ENCODE measurements at regions not wholly inside any gene's neighbourhood (a gene's known extent, or its start where the extent isn't known, plus 50 kb on each side); places are given as distances from the start of the nearest gene placed in this dataset.

DNA sequence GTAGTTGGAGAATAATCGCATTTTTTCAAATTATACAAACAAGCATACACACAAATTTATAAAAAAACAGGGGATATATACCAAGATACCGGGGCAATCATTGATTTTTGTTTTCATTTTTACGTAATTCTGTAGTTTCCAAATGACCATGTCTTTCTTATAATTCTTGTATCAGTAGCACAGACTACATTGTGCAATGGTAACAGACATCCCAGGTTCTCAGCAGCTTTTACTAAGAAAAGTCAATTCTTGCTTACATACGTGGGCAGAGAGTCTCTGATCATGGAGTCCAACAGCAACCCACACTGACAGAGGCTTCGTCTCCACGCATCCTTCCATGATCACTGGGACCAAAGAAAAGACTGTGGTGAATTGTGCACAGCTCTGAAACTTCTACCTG, 441.3 kb downstream of the TBL1XR1 start:
- TF ChIP-seq, protein P1, sequence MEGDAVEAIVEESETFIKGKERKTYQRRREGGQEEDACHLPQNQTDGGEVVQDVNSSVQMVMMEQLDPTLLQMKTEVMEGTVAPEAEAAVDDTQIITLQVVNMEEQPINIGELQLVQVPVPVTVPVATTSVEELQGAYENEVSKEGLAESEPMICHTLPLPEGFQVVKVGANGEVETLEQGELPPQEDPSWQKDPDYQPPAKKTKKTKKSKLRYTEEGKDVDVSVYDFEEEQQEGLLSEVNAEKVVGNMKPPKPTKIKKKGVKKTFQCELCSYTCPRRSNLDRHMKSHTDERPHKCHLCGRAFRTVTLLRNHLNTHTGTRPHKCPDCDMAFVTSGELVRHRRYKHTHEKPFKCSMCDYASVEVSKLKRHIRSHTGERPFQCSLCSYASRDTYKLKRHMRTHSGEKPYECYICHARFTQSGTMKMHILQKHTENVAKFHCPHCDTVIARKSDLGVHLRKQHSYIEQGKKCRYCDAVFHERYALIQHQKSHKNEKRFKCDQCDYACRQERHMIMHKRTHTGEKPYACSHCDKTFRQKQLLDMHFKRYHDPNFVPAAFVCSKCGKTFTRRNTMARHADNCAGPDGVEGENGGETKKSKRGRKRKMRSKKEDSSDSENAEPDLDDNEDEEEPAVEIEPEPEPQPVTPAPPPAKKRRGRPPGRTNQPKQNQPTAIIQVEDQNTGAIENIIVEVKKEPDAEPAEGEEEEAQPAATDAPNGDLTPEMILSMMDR (IDR thresholded peaks at IDR 0.05; ENCODE audit: insufficient read depth, low read length, missing control alignments): no peak

DNA sequence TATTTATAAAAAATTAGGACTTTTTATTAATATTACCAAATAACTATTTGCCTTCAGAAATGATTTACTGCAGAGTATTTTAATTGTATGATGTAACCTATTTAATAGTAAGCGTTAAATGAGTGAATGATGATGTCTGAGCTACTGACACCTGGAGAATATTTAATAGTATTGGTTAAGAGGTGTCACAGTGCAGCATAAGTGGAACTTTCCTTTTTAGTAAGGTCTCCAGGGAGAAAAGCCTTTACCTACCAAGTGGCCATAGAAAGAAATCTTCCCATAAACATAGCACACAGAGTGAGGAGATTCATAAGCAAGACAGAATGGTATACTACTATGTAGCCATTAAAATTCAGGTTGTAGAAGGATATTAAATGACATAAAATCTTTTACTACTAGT, 441.7 kb downstream of the TBL1XR1 start:
- ChIA-PET CTCF (no interaction called here), POLR2A (no interaction called here)
- TF ChIP-seq, protein P1 (IDR thresholded peaks at IDR 0.05; ENCODE audit: insufficient read depth, low read length, missing control alignments): no peak
- no peak overlapping the region for H3K4me3 ChIP-seq (ENCODE audit: low read depth, low read length)
- no peak for DNase-seq (ENCODE audit: low read depth, low spot score)

More for the DNA sequence above, 441.3 kb downstream of the TBL1XR1 start:
- POLR2A ChIA-PET: no interaction called here
- DNase-seq (ENCODE audit: low read depth, low spot score): no peak
- CTCF ChIA-PET: no interaction called here
- no peak overlapping the region for H3K4me3 ChIP-seq (ENCODE audit: low read depth, low read length)

DNA sequence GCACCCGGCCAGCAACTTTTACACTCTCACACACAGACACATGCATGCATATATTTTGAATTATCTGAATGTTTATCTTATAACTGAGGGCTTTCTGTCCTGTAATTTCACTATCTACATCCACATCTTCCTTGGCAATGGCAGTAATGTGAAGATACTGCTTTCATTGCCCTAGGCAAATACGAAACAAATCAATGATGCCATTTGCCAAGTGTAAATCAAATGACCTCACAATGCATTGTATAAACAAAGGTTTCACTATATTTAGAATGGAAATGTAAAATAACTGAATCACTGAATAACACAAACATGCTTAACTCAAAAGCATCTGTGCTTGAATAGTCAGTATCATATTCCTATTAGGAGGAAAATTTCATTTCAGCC, 455.6 kb downstream of the TBL1XR1 start:
- ChIA-PET CTCF (no interaction called here), POLR2A (no interaction called here)
- DNase-seq (ENCODE audit: low read depth, low spot score): no peak

DNA sequence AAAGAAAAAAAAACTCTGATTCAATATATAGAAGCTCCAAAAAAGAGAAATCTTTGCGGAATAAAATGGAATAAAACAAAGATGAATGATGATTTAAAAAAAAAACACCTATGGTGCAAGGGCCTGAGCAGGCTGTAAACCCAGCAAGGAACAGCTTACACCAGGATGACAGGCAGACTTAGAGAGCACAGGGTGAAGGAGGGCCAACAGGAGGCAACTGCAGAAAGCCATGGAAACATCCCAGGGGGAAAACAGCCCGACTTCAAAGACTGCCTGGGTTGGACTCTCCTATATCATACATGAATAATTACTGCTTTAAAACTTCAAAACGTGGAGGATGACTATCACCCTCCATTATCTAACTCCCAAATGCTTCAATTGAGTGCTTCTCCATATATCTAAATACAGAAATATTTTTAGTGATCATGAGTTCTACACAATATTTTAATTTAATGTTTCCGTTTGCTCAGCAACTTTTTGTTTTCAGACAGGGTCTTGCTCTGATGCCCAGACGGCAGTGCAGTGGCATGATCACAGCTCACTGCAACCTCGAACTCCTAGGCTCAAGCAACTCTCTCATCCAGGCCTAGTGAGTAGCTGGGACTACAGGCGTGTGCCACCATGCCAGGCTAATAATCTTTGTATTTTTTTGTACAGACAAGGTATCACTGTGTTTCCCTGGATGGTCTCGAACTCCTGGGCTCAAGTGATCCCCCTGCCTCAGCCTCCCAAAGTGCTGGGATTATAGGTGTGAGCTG, 456.2 kb downstream of the TBL1XR1 start:
- POLR2A ChIA-PET: no interaction called here

More for the DNA sequence above, 455.6 kb downstream of the TBL1XR1 start:
- H3K4me3 ChIP-seq (ENCODE audit: low read depth, low read length): no peak overlapping the region
- TF ChIP-seq, protein P1 (IDR thresholded peaks at IDR 0.05; ENCODE audit: insufficient read depth, low read length, missing control alignments): no peak

DNA sequence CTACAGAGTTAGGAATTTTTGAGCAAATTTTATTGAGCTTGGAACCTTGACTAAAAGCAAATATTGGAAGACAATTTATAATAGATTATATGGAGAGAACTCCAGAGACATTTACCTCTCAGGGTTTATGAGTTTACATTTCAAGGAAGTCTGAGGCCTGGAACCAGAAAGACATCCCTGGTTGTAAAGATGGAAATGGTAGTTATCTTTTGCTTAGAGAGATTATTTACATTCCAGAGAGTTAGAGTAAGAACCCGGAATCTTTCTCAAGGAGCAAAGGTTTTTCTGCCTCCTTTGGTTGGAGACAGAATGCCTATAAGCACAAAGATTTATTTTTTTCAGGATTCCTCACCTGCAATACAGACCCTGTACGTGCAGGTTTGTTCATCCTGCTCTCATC, 458.1 kb downstream of the TBL1XR1 start:
- ChIA-PET CTCF (interaction anchor here (1.5 kb wide), 1 partner anchor 75 kb away, joined by 3 read pairs; no protein-coding TSS in a partner anchor), POLR2A (no interaction called here)
- no peak overlapping the region for H3K4me3 ChIP-seq (ENCODE audit: low read depth, low read length)
- TF ChIP-seq, protein P1 (IDR thresholded peaks at IDR 0.05; ENCODE audit: insufficient read depth, low read length, missing control alignments): no peak
- DNase-seq (ENCODE audit: low read depth, low spot score): no peak

More for the DNA sequence above, 456.2 kb downstream of the TBL1XR1 start:
- no peak for DNase-seq (ENCODE audit: low read depth, low spot score)
- CTCF ChIA-PET: no interaction called here
- TF ChIP-seq, protein P1 (IDR thresholded peaks at IDR 0.05; ENCODE audit: insufficient read depth, low read length, missing control alignments): no peak
- no peak overlapping the region for H3K4me3 ChIP-seq (ENCODE audit: low read depth, low read length)

DNA sequence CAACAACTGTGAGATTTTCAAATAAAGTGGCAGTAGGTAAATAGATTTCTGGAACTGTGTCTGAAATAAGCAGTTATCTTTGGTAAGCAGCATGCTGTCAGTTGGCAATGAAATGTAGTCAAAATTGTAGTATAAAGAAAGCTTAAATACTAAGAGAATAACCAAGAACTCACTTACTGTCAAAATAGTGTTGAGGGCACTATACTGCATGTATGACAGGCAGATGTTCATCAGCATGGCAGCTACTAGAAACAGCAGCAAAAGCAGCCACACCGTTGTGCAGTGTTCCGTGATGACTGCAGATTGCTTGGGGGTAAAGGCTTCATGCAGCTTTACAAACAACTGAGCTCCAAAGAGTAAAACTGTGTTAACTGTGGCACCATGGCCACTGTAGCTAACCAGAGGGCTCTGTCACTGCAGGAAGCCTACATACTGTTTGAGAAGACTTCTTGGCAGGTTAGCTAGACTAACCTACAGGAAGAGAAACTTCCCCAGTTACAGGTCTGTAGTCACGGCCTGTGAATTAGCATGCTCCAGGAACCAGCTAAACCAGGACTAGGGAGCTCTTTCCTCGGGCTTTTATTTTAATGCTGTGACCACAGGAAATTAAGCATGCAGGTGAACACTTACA, 459.7 kb downstream of the TBL1XR1 start:
- TF ChIP-seq, protein P1 (IDR thresholded peaks at IDR 0.05; ENCODE audit: insufficient read depth, low read length, missing control alignments): no peak
- ChIA-PET POLR2A (no interaction called here), CTCF (interaction anchor here (1.5 kb wide), 1 partner anchor 77 kb away, joined by 3 read pairs; no protein-coding TSS in a partner anchor)
- no peak overlapping the region for H3K4me3 ChIP-seq (ENCODE audit: low read depth, low read length)
- DNase-seq (ENCODE audit: low read depth, low spot score): no peak

All from AG04449 (cell line).